HUES64 (cell line): ENCODE measurements at regions not wholly inside any gene's neighbourhood (a gene's known extent, or its start where the extent isn't known, plus 50 kb on each side); places are given as distances from the start of the nearest gene placed in this dataset.

Source experiments
- H3K27ac ChIP-seq: 2 replicates; pipeline ENCODE4 v1.7.0; 2013; ENCODE audit warnings: low read depth, low read length, inconsistent platforms
- H3K27me3 ChIP-seq: 2 replicates; pipeline ENCODE4 v1.6.1; 2013; ENCODE audit warnings: mild to moderate bottlenecking, low read length; ENCODE audit not compliant: insufficient read depth
- H3K36me3 ChIP-seq: 2 replicates; pipeline ENCODE4 v1.6.1; 2013; ENCODE audit warnings: mild to moderate bottlenecking, low read length; ENCODE audit not compliant: insufficient read depth
- H3K4me1 ChIP-seq: 2 replicates; pipeline ENCODE4 v1.6.1; 2013; ENCODE audit warnings: mild to moderate bottlenecking, low read length, moderate library complexity; ENCODE audit not compliant: insufficient read depth
- H3K4me3 ChIP-seq: 2 replicates; pipeline ENCODE4 v1.5.1; 2013; ENCODE audit warnings: mild to moderate bottlenecking, low read length, moderate library complexity
- H3K9ac ChIP-seq: 2 replicates; pipeline ENCODE4 v1.6.1; 2013; ENCODE audit warnings: mild to moderate bottlenecking, low read depth, low read length
- H3K9me3 ChIP-seq: 2 replicates; pipeline ENCODE4 v1.6.1; 2013; ENCODE audit warnings: low read depth, low read length; ENCODE audit not compliant: insufficient read depth
- WGBS: fragments of 150-250, 120-280 bp; methylation state at CpG from one replicate; pipeline ENCODE4 v1.1.7; 2013; ENCODE audit warnings: missing lambda C conversion rate; 5-methylcytosine and 5-hydroxymethylcytosine counted together

DNA sequence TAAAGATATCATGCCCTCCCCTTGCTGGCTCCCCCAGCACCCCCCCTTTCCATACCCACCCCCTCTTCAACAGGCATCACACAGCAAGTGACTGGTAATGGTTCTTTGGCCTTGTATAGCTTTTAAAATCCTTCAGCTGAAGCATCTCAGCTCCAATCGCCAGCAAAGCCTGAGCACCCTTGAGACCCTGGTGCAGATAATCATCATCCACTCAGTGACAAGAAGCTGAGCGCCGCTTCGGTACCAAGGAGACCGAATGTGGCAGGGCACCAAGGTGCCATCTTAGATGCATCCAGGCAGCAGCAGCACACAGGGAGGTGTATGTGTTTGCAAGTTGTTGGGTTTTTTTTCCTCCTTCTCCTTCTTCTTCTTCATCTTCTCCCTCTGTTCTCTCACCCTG lies 232.7 kb downstream of the BCL11A start:
- Histone ChIP-seq H3K4me3 (no peak overlapping the region), H3K4me1 (peaks cover 7% of the 10 kb centered on the region), H3K9ac (no peak overlapping the region), H3K9me3 (no peaks in the 10 kb centered on the region), H3K27me3 (no peaks in the 10 kb centered on the region), H3K27ac (no peak overlapping the region), H3K36me3 (no peaks in the 10 kb centered on the region)
- 91% methylated on average over 5 of the region's 5 CpGs for WGBS

DNA sequence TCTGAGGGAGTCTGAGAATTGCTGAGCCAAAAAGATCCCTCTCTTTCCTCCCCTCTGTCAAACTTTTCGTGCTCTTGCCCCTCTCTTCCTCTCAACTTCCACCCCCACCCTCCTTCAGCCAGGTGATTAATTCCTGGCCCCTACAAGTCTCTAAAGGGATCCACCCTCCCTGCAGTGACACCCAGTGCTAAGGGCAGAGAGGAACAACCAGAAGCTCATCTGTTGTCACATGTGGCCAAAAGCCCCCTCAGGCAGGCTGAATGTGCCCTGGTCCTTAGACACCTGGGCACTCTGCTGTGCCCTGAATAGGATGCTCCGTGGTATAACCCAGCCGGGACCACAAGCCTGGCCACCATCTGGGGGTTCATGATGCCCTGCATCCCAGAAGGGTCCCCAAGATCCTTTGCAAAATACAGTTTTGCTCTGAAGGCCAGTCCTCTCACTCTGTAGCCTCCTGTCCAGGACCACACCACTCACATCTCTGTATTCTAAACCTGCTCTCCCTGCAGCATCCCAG lies 234.4 kb downstream of the BCL11A start:
- 72% methylated on average over 3 of the region's 3 CpGs for WGBS
- Histone ChIP-seq H3K27ac (no peak overlapping the region), H3K4me3 (no peak overlapping the region), H3K27me3 (no peaks in the 10 kb centered on the region), H3K9me3 (no peaks in the 10 kb centered on the region), H3K9ac (no peak overlapping the region), H3K36me3 (no peaks in the 10 kb centered on the region), H3K4me1 (peaks cover 9% of the 10 kb centered on the region)

DNA sequence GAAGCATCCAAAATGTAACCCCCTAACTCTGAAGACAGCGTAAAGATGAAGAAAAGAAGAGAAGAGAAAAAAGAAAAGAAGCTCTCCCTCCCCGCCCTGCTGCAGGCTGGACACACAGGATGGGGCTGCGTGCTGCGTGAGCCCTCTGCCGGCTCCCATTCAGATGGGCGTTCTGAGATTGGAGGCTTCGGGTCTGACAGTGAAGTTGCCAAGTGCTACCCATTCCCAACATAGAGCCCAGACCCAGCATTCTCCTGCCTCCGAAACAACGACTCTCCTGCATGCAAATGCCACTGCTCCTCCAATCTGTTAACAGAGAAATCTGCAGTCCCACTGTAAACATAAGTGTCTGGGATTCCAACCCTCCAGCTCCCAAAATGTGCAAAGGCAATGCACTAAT lies 234.9 kb downstream of the BCL11A start:
- 22% methylated on average over 8 of the region's 9 CpGs for WGBS
- peaks cover 9% of the 10 kb centered on the region for H3K4me1 ChIP-seq
- no peak overlapping the region for H3K27ac ChIP-seq
- H3K27me3 ChIP-seq, result no peaks in the 10 kb centered on the region
- no peaks in the 10 kb centered on the region for H3K36me3 ChIP-seq
- no peak overlapping the region for H3K4me3 ChIP-seq
- no peaks in the 10 kb centered on the region for H3K9me3 ChIP-seq
- H3K9ac ChIP-seq, result no peak overlapping the region

DNA sequence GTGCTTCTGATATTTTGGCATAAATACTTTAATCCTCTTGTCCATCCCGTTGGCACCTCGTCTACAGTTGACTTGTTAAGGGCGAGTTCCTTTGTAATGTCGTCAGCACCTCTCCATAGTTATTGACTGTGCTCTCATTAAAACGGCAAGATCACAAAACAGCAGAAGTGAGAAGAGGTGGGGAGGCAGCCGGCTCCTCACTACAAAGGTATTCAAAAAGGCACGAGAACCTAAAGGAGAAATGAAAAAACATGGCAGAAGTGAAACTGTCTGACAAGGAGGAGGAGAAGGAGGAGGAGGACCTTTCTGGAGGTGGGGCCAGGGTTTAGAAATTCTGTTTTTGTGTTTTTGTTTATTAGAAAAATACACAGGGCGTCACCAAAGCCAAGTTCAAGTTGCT lies 235.6 kb downstream of the BCL11A start:
- Histone ChIP-seq H3K9me3 (no peaks in the 10 kb centered on the region), H3K4me3 (no peak overlapping the region), H3K36me3 (no peaks in the 10 kb centered on the region), H3K27ac (no peak overlapping the region), H3K4me1 (peaks cover 9% of the 10 kb centered on the region), H3K9ac (no peak overlapping the region), H3K27me3 (no peaks in the 10 kb centered on the region)
- WGBS, result 45% methylated on average over 8 of the region's 8 CpGs

DNA sequence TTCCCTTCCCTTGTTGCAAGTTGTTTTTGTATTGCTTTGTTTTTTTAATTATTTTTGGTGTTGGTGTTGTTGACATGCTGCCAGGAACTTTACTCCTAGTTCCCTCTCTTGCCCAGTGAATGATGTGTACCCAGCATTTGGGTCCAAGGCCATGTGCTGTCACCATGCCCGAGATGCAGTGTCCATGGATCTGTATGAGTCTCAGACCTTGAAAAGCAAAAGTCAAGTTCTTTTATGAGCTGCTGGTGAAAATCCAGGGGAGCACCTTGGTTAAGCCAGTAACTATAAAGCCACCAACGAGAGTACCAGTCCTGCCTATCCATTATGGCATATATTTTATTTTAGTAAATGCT lies 236.4 kb downstream of the BCL11A start:
- Histone ChIP-seq H3K9me3 (no peaks in the 10 kb centered on the region), H3K4me1 (peaks cover 9% of the 10 kb centered on the region), H3K27me3 (no peaks in the 10 kb centered on the region), H3K27ac (no peak overlapping the region), H3K36me3 (no peaks in the 10 kb centered on the region), H3K9ac (no peak overlapping the region), H3K4me3 (no peak overlapping the region)
- WGBS, result 86% methylated on average over 2 of the region's 2 CpGs

DNA sequence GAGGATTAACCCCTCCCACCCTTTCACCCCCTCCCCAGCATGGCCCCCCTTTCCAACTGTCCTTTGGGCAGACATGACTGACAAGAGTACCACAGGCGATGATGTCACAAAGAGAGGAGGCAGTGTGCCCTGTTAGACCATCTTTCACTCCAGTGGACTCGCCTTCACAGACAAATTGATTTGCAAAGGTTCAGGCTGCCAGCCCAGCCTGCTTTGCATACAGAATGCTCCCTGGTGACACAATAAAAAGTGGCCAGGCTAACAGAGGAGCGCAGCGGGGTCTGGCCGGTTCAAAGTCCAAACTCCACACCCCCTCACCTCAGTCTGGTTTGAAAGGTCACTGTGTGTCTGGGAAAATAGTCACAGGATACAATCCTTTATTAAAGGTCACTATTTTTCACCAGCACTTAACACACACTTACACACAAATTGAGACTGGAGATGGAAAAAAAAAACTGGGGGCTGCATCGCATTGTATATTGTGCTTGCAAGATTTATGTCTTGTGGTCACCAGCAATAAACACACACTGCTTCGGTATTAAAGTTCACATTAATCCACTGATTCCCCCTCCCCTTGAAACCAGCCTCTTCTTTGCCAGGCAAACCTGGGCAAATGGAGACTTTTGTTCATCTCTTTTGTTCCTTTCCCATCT lies 236.9 kb downstream of the BCL11A start:
- peaks cover 9% of the 10 kb centered on the region for H3K4me1 ChIP-seq
- no peak overlapping the region for H3K4me3 ChIP-seq
- no peak overlapping the region for H3K9ac ChIP-seq
- H3K36me3 ChIP-seq, result no peaks in the 10 kb centered on the region
- 53% methylated on average over 7 of the region's 7 CpGs for WGBS
- H3K27me3 ChIP-seq, result no peaks in the 10 kb centered on the region
- no peaks in the 10 kb centered on the region for H3K9me3 ChIP-seq
- no peak overlapping the region for H3K27ac ChIP-seq

DNA sequence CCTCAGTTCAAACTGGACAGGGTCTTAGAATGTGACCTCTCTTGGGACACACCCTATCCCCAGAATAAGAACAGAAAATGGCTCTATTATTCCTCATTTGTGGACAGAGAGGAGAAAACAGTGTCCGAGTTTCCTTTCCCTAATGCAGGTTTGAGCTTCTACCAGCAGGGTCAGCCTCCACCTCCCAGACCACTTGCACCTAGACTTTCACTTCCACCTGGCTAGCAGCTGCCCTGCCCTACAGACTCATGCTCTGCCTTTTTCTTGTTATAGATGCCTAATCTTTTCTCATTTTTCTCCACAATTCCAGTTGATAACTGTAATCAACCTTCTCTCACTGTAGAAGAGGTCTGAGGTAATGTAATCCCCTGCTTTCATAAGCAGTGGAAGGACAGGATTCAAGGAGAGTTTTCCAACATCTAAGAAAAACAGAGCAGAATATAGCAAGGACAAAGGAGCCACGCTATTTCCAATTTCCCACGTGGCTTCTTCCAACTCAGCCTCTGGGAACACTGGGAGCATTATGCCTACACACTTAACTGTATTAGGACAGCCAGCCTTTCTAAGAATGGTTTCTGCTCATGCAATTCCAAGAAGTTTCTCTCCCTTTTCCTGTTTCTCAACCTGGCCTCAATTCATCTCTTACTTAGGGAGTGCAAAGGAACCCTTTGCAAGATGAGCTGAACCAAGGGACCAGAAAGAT lies 239.8 kb downstream of the BCL11A start:
- Histone ChIP-seq H3K9ac (no peak overlapping the region), H3K27me3 (no peaks in the 10 kb centered on the region), H3K36me3 (no peaks in the 10 kb centered on the region), H3K4me1 (peaks cover 9% of the 10 kb centered on the region), H3K4me3 (no peak overlapping the region), H3K9me3 (no peaks in the 10 kb centered on the region), H3K27ac (no peak overlapping the region)
- 92% methylated on average over 3 of the region's 3 CpGs for WGBS

DNA sequence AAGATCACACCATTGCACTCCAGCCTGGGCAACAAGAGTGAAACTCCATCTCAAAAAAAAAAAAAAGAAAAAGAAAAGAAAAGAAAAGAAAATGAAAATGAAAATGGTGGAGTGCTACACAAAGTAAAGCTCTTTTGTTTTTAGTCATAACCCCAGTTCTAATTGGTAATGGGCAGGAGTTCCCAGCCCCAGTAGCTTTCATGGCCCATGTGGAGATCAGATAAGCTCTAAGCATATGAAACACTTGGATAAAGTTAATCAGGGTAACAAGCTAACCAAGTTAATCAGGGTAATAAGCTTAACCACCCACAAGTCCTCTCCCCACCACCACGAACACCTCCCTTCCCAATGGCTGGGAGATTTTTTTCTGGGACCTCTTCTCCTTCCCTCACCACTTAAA lies 240.8 kb downstream of the BCL11A start:
- H3K4me1 ChIP-seq, result peaks cover 5% of the 10 kb centered on the region
- H3K27me3 ChIP-seq, result no peaks in the 10 kb centered on the region
- no peak overlapping the region for H3K4me3 ChIP-seq
- H3K9me3 ChIP-seq, result no peaks in the 10 kb centered on the region
- H3K36me3 ChIP-seq, result no peaks in the 10 kb centered on the region
- no peak overlapping the region for H3K9ac ChIP-seq
- H3K27ac ChIP-seq, result no peak overlapping the region
- WGBS, result 92% methylated on average over 1 of the region's 1 CpG

DNA sequence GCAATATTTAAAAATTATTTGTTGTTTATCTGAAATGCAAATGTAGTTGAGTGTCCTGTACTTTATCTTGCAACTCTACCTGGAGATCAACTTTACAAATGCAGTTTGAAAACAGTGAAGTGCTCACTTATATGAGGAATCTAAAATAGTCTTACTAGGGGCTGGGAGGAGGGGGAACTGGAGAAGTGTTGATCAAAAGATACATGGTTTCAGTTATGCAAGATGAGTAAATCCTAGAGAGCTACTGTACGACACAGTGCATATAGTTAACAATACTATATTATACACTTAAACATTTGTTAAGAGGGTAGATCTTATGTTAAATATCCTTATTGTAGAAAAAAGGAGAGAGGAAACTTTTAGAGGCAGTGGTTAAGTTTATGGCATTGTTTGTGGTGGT lies 241.9 kb downstream of the BCL11A start:
- H3K27ac ChIP-seq, result no peak overlapping the region
- H3K4me3 ChIP-seq, result no peak overlapping the region
- no peaks in the 10 kb centered on the region for H3K27me3 ChIP-seq
- no peak overlapping the region for H3K9ac ChIP-seq
- H3K36me3 ChIP-seq, result no peaks in the 10 kb centered on the region
- no CpG with 5 or more reads among the region's 1 CpG for WGBS
- no peaks in the 10 kb centered on the region for H3K9me3 ChIP-seq
- H3K4me1 ChIP-seq, result peaks cover 5% of the 10 kb centered on the region

DNA sequence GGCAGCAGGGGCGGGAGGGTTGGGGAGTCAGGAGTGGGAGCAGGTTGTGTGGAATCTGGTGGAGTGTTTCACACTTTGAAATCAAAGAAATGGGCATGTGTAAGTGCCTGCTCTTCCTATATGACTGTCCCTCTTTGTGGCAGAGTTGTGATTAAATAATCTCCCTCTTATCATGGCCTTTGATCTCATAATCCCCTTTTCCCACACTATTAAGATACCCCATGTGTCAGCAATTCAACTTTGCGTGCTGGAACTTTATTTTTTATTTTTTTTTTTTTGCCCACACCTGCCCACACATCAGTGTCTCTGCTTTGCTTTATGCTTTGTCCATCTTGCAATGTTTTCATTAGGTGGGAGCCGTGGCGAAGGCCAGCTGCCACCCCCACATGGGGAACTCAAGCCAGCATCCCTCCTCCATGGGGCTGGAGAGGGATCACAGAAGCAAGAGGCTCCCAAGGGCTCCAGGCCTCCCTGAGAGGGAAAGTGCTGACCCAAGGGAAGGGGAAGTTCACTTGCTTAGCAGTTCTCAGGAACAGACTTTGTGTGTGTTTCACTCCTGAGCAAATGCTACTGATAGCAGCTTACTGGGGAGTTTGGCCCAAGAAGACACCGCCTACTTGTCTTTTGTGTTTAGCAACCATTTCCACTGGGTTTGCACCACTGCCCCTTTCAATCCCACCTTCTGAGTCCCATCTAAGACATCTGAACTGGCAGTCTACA lies 243.4 kb downstream of the BCL11A start:
- H3K9me3 ChIP-seq, result no peaks in the 10 kb centered on the region
- H3K27me3 ChIP-seq, result no peaks in the 10 kb centered on the region
- no peaks in the 10 kb centered on the region for H3K4me1 ChIP-seq
- H3K36me3 ChIP-seq, result no peaks in the 10 kb centered on the region
- no peak overlapping the region for H3K4me3 ChIP-seq
- 88% methylated on average over 5 of the region's 5 CpGs for WGBS
- H3K27ac ChIP-seq, result no peak overlapping the region
- H3K9ac ChIP-seq, result no peak overlapping the region

DNA sequence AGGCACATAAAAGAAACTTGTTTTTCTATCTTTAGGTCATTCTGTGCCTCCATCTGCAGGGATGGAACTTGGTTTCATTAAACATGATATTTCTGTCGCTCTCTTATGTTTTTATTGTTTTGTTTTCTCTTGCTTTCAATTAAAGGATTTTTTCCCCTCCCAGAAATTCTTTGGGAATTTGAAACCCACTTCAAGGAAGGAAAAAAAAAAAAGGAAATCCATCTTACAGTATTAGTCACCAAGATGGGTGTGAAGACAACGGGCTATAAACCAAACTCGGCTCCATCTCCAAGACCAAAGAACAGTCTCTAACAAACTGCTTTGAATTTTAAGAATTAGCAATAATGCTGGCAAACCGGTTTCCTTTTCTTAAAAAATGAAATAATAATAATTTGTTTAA lies 244.1 kb downstream of the BCL11A start:
- H3K27ac ChIP-seq, result no peak overlapping the region
- 73% methylated on average over 2 of the region's 4 CpGs for WGBS

More for the DNA sequence above, 244.1 kb downstream of the BCL11A start:
- Histone ChIP-seq H3K9me3 (no peaks in the 10 kb centered on the region), H3K4me3 (no peak overlapping the region), H3K9ac (no peak overlapping the region), H3K27me3 (no peaks in the 10 kb centered on the region), H3K36me3 (no peaks in the 10 kb centered on the region), H3K4me1 (no peaks in the 10 kb centered on the region)
